NCI-H146 treated with DMSO at 0.1 percent for 48 hours (cell line): ENCODE measurements at regions not wholly inside any gene's neighbourhood (a gene's known extent, or its start where the extent isn't known, plus 50 kb on each side); places are given as distances from the start of the nearest gene placed in this dataset.
"Not testable (repeated sequence)": the region's sequence is repeated elsewhere in the genome, so short reads cannot be mapped to it uniquely, and the experiment has no call there.

ENCODE experiments used
- DNase-seq: peaks from one replicate; lab custom pipeline; 2025; ENCODE audit not compliant: unreplicated experiment; lab: John Stamatoyannopoulos, UW

GRCh38 chr10:65053397-65053796 is 1532.2 kb downstream of the REEP3 start:
- not testable (repeated sequence) for DNase-seq

- not testable (repeated sequence) for DNase-seq
Observed at GRCh38 chr10:65053831-65054351, 1532.7 kb downstream of the REEP3 start.

GRCh38 chr10:65054701-65055100 is 1533.5 kb downstream of the REEP3 start:
- DNase-seq, result not testable (repeated sequence)

- no peak for DNase-seq
Observed at GRCh38 chr10:65065278-65065677, 1544.1 kb downstream of the REEP3 start.

- DNase-seq, result no peak
Observed at GRCh38 chr10:65083222-65083621, 1562.0 kb downstream of the REEP3 start.

GRCh38 chr10:65090991-65091390 is 1569.8 kb downstream of the REEP3 start:
- no peak for DNase-seq

GRCh38 chr10:65100146-65100545 is 1578.9 kb downstream of the REEP3 start:
- no peak for DNase-seq

- not testable (repeated sequence) for DNase-seq
Observed at GRCh38 chr10:65100881-65101280, 1579.7 kb downstream of the REEP3 start.

GRCh38 chr10:65110009-65110408 is 1588.8 kb downstream of the REEP3 start:
- no peak for DNase-seq

GRCh38 chr10:65111059-65111458 is 1589.9 kb downstream of the REEP3 start:
- DNase-seq, result not testable (repeated sequence)

GRCh38 chr10:65112573-65112972 is 1591.4 kb downstream of the REEP3 start:
- DNase-seq, result no peak

GRCh38 chr10:65123120-65123519 is 1601.9 kb downstream of the REEP3 start:
- DNase-seq, result no peak

- DNase-seq, result no peak
Observed at GRCh38 chr10:65125212-65125611, 1604.0 kb downstream of the REEP3 start.

- DNase-seq, result no peak
Observed at GRCh38 chr10:65126288-65126687, 1605.1 kb downstream of the REEP3 start.

- no peak for DNase-seq
Observed at GRCh38 chr10:65128277-65128676, 1607.1 kb downstream of the REEP3 start.

GRCh38 chr10:65130162-65130758 is 1609.1 kb downstream of the REEP3 start:
- no peak for DNase-seq

- DNase-seq, result no peak
Observed at GRCh38 chr10:65133652-65134051, 1612.5 kb downstream of the REEP3 start.

- DNase-seq, result no peak
Observed at GRCh38 chr10:65135508-65135907, 1614.3 kb downstream of the REEP3 start.

- no peak for DNase-seq
Observed at GRCh38 chr10:65142641-65143435, 1621.6 kb downstream of the REEP3 start.

- DNase-seq, result no peak
Observed at GRCh38 chr10:65143723-65144122, 1622.5 kb downstream of the REEP3 start.

- no peak for DNase-seq
Observed at GRCh38 chr10:65149878-65150277, 1628.7 kb downstream of the REEP3 start.

GRCh38 chr10:65166272-65166671 is 1645.1 kb downstream of the REEP3 start:
- no peak for DNase-seq
